NCI-H446 (cell line): ENCODE measurements at regions not wholly inside any gene's neighbourhood (a gene's known extent, or its start where the extent isn't known, plus 50 kb on each side); places are given as distances from the start of the nearest gene placed in this dataset.
"Not testable (repeated sequence)": the region's sequence is repeated elsewhere in the genome, so short reads cannot be mapped to it uniquely, and the experiment has no call there.

Source experiments
- DNase-seq, 2 experiments: peaks; one replicate each; lab custom pipeline; 2025; lab: John Stamatoyannopoulos, UW

DNA sequence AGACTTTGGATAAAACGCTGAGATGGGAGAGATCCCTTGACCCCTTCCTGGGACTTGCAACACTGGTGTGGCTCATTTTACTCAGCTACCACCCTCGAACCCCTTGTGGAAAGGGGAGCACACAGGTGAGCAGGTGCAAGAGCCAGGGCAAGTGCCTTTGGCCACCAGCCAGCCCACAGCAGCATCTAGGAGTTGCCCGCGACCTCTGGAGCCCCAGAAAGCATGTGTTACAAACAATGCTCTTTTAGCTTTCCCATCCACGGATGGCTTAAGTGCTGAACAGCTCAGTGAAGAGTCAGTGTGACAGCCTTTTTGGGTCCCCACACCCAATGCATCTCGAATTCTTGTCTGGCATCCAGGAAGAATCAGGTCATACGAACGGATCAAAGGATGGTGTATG lies 197.8 kb downstream of the MEMO1 start:
- DNase-seq: no peak

DNA sequence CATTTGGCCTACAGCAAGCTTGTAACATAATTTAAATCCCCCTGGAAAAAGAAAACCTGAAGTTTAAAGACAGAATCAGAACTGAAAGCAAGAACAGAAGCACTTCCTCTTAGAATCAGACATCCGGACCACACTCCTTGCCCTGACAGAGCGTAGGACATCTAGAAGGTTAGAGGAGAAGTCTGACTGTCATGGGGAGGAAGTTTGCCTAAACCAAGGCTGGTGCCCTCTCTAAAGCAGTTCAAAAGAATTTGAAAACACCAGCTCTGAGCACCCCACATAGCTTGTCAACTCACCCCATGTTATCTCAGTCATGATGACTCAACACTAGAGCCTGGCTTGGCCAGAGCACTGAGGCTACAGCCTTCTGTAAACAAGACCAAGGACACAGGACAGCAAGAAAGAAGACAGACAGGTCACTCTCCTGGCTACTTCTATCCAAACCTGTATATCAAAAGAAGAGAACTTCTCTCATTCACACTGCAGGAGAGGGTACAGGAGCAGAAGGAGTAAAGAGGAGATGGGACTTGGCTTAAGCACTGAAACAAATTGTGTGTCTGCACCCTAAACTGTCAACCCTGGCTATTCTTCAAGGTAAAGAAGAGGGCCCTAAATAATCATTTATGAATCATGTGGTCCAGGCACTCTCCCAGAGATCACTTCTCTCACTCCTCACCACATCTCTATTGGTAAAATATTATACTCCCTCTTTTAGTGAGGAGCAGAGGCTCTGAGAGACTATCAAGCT lies 198.6 kb downstream of the MEMO1 start:
- DNase-seq: no peak

DNA sequence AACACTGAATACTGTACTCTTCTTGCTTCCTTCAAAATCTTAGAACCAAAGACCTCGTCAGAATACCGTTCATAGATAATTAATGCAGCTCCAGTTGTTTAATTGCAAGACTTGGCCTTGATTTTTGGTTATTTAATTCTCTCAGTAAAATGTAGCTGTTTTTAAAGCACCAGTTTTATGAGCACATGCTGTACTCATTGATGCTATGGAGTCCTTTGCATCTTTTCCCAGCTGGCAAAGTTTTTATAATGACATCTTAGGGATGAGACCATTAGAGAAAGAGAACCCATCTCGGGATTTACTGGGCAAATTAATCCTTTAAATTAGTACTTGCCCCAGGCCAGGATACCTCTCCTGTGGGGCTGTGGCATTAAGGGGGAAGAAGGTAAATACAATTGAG lies 199.3 kb downstream of the MEMO1 start:
- DNase-seq: no peak

DNA sequence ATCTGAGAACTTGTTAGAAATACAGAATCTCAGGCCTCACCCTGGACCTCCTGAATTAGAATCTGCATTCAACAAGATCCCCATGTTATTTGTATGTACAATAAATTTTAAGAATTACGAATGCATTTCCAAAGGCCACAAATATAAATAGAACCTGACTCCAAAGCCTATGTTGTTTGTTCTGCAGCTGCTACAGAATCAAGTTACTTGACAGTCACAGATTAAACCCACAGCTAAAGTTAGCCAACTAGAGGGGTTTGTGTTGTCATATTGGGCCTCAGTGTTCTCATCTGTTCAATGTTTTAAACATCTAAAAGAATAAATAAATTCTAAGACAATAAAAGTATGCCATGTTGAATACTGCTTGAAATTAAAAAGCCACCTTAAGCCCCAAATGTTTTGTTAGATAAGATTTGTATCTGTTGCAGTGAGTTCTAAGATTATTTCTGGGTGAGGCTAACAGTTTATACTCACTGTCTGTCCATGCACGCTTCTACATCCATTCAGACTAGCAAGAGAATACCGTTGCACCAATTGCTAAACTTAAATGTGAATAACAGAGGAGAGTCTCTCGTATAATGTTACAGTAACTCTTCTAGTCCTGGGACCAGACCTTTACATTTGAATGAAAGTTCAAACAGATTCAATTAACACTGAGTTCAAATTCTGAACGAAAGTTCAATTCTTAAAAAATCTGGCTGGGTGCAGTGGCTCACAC lies 200.4 kb downstream of the MEMO1 start:
- DNase-seq: no peak

DNA sequence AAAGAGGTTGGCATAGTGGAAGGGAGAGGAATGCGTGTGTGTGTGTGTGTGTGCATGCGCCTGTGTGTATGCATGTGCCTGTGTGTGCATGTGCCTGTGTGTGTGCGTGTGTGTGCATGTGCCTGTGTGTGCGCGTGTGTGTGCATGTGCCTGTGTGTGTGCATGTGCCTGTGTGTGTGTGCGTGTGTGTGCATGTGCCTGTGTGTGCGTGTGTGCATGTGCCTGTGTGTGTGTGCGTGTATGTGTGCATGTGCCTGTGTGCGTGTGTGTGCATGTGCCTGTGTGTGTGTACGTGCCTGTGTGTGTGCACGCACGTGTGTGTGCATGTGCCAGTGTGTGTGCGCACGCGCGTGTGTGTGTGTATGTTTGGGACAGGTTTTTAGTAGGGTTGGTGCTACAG lies 205.1 kb downstream of the MEMO1 start:
- no peak for DNase-seq

DNA sequence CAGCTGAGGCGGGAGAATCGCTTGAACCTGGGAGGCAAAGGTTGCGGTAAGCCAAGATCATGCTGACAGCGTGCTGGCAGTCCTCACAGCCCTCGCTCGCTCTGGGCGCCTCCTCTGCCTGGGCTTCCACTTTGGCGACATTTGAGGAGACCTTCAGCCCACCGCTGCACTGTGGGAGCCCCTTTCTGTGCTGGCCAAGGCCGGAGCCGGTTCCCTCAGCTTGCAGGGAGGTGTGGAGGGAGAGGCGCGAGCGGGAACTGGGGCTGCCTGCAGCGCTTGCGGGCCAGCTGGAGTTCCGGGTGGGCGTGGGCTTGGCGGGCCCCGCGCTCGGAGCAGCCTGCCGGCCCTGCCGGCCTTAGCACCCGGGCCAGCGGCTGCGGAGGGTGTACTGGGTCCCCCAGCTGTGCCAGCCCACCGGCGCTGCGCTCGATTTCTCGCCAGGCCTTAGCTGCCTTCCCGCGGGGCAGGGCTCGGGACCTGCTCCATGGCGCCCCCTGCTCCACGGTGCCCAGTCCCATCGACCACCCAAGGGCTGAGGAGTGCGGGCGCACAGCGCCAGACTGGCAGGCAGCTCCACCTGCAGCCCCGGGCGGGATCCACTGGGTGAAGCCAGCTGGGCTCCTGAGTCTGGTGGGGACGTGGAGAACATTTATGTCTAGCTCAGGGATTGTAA lies 207.2 kb downstream of the MEMO1 start:
- not testable (repeated sequence) for DNase-seq

DNA sequence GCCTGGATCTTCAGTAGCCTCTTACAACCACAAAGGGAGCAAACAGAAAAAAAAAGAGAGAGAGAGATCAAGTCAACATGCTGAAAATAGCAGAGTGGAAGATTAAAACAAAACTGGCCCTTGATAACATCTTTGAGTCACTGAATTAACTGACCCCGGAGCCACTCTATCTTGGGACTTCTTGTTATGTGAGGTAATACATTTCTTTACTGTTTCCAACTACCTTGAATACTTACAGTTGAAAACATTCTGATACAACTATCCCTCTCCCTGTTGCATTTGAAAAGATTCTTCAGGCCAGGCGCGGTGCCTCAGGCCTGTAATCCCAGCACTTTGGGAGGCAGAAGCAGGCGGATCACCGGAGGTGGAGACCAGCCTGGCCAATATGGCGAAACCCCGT lies 208.1 kb downstream of the MEMO1 start:
- no peak for DNase-seq

DNA sequence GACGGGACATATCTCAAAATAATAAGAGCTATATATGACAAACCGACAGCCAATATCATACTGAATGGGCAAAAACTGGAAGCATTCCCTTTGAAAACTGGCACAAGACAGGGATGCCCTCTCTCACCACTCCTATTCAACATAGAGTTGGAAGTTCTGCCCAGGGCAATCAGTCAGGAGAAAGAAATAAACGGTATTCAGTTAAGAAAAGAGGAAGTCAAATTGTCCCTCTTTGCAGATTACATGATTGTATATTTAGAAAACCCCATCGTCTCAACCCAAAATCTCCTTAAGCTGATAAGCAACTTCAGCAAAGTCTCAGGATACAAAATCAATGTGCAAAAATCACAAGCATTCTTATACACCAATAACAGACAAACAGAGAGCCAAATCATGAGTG lies 211.5 kb downstream of the MEMO1 start:
- DNase-seq: not testable (repeated sequence)

DNA sequence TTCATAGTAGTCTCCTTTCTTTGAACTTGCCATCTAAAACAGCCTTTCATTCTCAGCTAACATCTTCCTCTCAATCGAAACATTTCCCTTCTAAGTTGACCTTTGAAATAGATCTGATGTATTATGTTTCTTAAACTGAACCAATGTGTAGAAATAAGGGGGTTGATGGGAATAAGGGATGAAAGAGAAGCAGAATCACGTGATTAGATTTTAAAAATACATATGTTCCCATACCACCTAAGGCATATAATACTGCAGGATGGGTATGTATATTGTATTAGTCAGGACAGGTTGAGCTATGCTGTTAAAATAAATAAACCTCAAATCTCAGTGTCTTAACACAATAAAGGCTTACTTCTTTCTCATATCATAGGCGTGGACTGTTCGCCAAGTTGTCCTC lies 207.5 kb upstream of the SRD5A2 start:
- DNase-seq: no peak

DNA sequence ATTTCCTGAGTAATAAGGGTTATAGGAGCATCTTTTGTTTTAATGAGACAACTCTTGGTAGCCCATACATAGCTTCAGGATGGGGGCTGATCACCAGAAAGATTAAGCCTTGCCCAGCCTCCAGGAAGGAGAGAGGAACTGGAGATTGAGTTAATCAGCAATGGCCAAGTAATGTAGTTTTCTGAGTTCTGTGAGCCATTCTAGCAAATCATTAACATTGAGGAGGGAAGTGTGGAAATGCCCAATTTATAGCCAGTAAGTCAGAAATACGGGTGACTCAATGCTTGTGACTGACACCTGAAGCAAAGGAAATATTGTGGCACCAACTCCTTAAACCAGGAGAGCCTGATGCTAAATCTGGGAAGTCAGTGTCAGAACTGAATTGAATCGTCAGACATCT lies 205.1 kb upstream of the SRD5A2 start:
- no peak for DNase-seq

DNA sequence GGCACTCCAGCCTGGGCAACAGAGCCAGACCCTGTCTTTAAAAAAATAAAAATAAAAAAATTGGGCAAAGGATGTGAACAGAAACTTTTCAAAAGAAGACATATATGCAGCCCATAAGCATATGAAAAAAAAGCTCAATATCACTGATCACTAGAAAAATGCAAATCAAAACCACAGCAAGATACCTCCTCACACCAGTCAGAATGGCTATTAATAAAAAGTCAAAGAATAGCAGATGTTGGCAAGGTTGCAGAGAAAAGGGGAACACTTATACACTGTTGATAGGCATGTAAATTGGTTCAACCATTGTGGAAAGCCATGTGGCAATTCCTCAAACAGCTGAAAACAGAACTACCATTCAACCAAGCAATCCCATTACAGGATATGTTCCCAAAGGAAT lies 204.1 kb upstream of the SRD5A2 start:
- DNase-seq: no peak

DNA sequence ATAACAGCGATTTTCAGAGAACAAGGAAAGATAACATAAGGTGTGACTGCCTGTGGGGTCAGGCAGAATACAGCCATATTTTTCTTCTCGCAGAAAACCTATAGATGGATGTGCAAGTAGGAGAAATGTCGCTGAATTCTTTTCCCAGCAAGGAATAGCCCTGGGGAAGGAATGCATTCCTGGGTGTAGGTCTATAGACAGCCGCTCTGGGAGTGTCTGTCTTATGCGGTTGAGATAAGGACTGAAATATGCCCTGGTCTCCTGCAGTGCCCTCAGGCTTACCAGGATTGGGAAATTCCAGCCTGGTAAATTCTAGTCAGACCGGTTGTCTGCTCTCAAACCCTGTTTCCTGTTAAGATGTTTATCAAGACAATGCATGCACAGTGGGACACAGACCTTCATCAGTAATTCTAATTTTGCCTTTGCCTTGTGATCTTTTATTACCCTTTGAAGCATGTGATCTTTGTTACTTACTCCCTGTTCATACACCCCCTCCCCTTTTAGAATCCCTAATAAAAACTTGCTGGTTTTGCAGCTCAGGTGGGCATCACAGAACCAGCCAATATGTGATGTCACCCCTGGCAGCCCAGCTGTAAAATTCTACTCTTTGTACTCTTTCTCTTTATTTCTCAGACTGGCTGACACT lies 202.8 kb upstream of the SRD5A2 start:
- DNase-seq: not testable (repeated sequence)

DNA sequence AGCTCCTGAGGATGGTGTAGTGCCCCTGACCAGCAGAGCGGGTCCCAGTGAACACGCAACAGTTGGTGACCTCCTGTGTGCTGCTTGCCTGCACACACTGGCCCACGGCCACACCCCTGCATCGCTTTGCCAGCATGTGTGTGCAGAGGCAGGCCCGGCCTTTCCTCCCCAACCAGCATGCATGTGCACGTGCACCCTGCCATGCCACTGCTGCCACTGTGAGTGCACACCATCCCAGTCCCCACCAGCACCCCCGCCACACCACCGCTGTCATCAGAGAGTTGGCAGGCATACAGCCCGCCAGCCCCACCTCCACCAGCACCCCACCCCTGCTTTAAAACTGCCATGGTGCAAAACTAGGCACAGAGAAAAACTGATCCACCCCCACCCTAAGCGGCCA lies 197.4 kb upstream of the SRD5A2 start:
- DNase-seq: no peak

DNA sequence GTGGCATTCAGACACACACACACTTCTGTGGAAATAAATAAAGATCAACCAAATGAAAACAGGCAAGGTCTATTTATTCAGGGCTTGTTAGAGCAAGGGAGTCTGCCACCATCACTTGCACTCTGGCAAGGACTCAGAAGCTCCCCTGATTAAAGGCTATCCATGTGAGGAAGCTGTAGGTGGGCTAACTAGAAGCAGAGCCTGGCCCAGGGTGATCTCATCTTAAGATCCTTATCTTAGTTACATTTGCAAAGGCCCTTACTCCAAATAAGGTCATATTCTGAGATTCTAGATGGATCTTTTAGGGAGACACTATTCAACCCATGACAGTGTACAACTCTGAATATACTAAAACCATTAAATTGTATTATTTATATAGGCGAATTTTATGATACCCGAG lies 190.0 kb upstream of the SRD5A2 start:
- no peak for DNase-seq

DNA sequence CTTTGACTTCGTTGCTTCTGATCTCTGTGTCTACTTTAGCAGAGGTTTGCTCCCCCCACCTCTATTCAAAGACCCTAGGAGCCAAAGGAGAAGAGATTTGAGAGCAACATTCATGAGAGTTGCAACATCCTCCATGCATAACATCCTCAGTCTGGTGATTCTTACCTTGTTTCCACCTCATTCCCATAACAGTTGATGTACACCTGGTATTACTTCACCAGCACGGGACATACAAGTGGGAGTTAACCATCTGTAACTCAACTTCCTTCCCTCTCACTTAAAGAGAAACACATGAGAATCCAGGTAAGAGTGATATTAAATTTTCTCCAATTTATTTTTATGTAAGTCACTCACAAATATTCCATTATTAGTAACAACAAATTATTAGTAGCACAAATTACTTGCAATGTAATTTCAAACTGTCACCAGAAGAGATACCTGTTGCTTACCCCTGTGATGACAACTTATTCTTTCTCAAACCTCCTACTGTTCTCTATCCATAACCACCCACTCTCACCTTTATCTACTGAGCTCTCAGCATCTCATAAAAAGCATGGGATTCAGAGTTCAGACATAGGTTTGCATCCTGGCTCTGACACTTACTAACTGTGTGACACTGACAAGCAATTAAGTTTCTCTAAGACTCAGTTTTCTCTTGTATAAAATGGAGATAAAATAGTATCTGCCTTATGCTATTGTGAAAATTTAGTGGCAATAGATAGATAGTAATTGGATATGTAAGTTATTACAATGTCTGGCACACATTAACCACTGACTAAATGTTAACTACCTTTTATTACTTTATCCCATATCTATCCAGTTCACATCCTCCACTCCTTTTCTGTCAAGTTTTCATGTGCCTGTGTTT lies 184.6 kb upstream of the SRD5A2 start:
- no peak for DNase-seq

DNA sequence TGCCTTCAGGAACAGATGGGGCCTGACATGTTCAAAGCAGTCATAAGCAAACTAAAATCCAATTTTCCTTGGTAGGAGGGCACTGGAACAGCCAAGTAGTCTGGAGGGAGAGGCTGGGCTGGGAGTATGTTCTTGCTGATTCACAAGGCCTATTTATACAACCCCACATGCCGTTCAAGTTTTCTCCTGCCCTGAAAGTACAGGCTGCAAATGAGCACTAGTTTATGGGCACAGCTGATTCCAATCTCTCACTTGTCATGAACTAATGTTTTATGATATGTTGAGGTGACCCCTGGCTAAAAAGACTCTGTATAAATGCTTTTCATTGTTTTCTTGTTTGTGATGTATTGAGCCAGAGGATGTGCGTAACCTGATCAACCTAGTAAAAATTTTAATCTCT lies 183.4 kb upstream of the SRD5A2 start:
- no peak for DNase-seq

DNA sequence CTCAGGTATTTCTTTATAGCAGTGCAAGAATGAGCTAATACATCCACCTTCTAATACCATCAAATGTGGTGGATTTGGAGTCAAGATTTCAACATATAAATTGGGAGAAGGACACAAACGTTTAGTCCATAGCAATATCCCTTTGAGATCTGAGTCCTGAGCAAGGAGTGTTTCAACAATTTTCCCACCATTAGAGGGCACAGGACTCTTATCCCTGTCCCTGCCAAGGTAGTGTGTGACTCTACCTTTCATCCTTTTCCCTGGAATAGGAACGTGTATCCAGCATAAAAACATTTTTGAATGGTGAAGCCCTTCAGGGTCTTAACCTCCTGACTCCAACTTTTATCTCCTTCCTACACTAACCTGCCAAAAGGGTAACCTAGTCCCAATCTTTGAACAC lies 181.3 kb upstream of the SRD5A2 start:
- DNase-seq: no peak

DNA sequence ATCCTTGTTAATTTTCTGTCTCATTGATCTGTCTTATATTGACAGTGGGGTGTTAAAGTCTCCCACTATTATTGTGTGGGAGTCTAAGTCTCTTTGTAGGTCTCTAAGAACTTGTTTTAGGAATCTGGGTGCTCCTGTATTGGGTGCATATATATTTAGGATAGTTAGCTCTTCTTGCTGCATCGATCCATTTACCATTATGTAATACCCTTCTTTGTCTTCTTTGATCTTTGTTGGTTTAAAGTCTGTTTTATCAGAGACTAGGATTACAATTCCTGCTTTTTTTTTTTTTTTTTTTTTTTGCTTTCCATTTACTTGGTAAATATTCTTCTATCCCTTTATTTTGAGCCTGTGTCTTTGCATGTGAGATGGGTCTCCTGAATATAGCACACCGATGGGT lies 176.6 kb upstream of the SRD5A2 start:
- not testable (repeated sequence) for DNase-seq

DNA sequence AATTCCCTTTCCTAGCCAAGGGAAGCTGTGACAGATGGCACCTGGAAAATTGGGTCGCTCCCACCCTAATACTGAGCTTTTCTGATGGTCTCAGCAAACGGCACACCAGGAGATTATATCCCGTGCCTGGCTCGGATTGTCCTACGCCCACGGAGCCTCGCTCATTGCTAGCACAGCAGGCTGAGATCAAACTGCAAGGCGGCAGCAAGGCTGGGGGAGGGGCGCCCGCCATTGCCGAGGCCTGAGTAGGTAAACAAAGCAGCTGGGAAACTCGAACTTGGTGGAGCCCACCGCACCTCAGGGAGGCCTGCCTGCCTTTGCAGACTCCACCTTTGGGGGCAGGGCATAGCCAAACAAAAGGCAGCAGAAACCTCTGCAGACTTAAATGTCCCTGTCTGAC lies 168.0 kb upstream of the SRD5A2 start:
- DNase-seq: not testable (repeated sequence)

DNA sequence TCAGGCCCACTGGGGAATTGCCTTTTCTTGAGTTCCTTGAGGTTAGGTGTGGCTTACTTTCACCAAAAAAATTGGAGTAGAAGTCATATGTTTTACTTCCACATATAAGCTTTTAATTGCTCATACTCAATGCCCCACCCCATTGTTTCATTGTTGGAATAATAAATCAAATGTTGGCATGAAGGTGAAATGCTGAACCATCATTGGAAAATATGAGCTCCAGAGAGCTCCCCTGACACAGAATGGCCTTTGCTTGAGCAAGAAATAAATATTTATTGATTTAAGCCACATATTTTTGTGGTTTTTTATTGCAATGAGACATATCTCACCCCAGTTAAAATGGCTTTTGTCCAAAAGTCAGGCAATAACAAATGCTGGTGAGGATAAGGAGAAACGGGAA lies 167.3 kb upstream of the SRD5A2 start:
- no peak for DNase-seq

DNA sequence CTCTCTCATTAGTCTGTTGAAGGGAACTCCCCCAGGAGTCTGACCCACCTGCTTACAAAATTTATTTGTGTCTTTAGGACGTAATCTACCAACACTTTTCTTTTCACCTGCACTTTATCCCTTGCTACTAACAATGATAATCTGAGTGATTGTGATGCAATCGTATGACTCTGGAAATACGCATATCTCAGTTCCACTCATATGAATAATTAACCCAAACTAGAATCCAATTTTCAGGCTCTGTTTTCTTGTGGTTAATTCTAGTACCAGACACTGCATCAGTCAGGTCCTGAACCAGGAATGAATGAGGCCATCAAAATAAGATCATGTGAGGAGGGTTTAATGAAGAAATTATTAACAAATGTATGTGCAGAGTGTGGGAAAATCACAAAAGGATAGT lies 158.4 kb upstream of the SRD5A2 start:
- no peak for DNase-seq
